SIG-M5 (cell line): ENCODE measurements at regions not wholly inside any gene's neighbourhood (a gene's known extent, or its start where the extent isn't known, plus 50 kb on each side); places are given as distances from the start of the nearest gene placed in this dataset.
"Not testable (repeated sequence)": the region's sequence is repeated elsewhere in the genome, so short reads cannot be mapped to it uniquely, and the experiment has no call there.

ENCODE experiments used
- DNase-seq: peaks from one replicate; lab custom pipeline; 2025; lab: John Stamatoyannopoulos, UW

GRCh38 chr20:36082315-36082915 lies 72.1 kb upstream of the EPB41L1 start:
- DNase-seq = no peak

- DNase-seq = not testable (repeated sequence)
These were observed 71.3 kb upstream of the EPB41L1 start for GRCh38 chr20:36083200-36083599.

GRCh38 chr20:36084356-36084755 lies 70.2 kb upstream of the EPB41L1 start:
- DNase-seq = no peak

GRCh38 chr20:36084897-36085613 lies 69.5 kb upstream of the EPB41L1 start:
- no peak for DNase-seq

- no peak for DNase-seq
These were observed 68.8 kb upstream of the EPB41L1 start for GRCh38 chr20:36085686-36086267.

- no peak for DNase-seq
These were observed 67.8 kb upstream of the EPB41L1 start for GRCh38 chr20:36086767-36087166.

GRCh38 chr20:36090223-36090622 lies 64.3 kb upstream of the EPB41L1 start:
- DNase-seq = no peak

- no peak for DNase-seq
These were observed 62.8 kb upstream of the EPB41L1 start for GRCh38 chr20:36091561-36092397.

- DNase-seq = no peak
These were observed 62.0 kb upstream of the EPB41L1 start for GRCh38 chr20:36092398-36093024.

- DNase-seq = no peak
These were observed 61.3 kb upstream of the EPB41L1 start for GRCh38 chr20:36093025-36093803.

- no peak for DNase-seq
These were observed 60.8 kb upstream of the EPB41L1 start for GRCh38 chr20:36093804-36094145.

- no peak for DNase-seq
These were observed 60.0 kb upstream of the EPB41L1 start for GRCh38 chr20:36094497-36094896.

- no peak for DNase-seq
These were observed 58.1 kb upstream of the EPB41L1 start for GRCh38 chr20:36096435-36096834.

GRCh38 chr20:36097337-36098151 lies 57.0 kb upstream of the EPB41L1 start:
- DNase-seq = no peak

GRCh38 chr20:36098364-36098763 lies 56.2 kb upstream of the EPB41L1 start:
- peak; percentile 73 for DNase-seq

GRCh38 chr20:36099106-36099505 lies 55.4 kb upstream of the EPB41L1 start:
- no peak for DNase-seq

GRCh38 chr20:36101192-36101591 lies 53.3 kb upstream of the EPB41L1 start:
- DNase-seq = no peak

- no peak for DNase-seq
These were observed 52.2 kb upstream of the EPB41L1 start for GRCh38 chr20:36102306-36102705.

- no peak for DNase-seq
These were observed 51.5 kb upstream of the EPB41L1 start for GRCh38 chr20:36102809-36103596.

- DNase-seq = no peak
These were observed 50.3 kb upstream of the EPB41L1 start for GRCh38 chr20:36104244-36104643.
